Kasumi-1 (cell line): ENCODE measurements at regions not wholly inside any gene's neighbourhood (a gene's known extent, or its start where the extent isn't known, plus 50 kb on each side); places are given as distances from the start of the nearest gene placed in this dataset.
A peak's percentile ranks its signal among the peaks of the same experiment; 100 is the strongest.
"Not testable (repeated sequence)": the region's sequence is repeated elsewhere in the genome, so short reads cannot be mapped to it uniquely, and the experiment has no call there.

Experiments
- DNase-seq, 2 experiments: peaks; one replicate each; lab custom pipeline; 2025; lab: John Stamatoyannopoulos, UW

GRCh38 chr7:9210114-9210513 lies 776.7 kb downstream of the NXPH1 start:
- no peak for DNase-seq

- no peak for DNase-seq
These were observed 783.8 kb downstream of the NXPH1 start for GRCh38 chr7:9217204-9217603.

- DNase-seq, result no peak
These were observed 793.1 kb downstream of the NXPH1 start for GRCh38 chr7:9226500-9226899.

- no peak for DNase-seq
These were observed 798.3 kb downstream of the NXPH1 start for GRCh38 chr7:9231630-9232121.

GRCh38 chr7:9240001-9240400 lies 806.6 kb downstream of the NXPH1 start:
- DNase-seq, result no peak

- no peak for DNase-seq
These were observed 808.4 kb downstream of the NXPH1 start for GRCh38 chr7:9241826-9242225.

- DNase-seq, result no peak
These were observed 809.2 kb downstream of the NXPH1 start for GRCh38 chr7:9242636-9243035.

GRCh38 chr7:9250876-9251275 lies 817.5 kb downstream of the NXPH1 start:
- DNase-seq, result no peak

- DNase-seq, result no peak
These were observed 831.0 kb downstream of the NXPH1 start for GRCh38 chr7:9264395-9264794.

- DNase-seq, result no peak
These were observed 846.7 kb downstream of the NXPH1 start for GRCh38 chr7:9280088-9280487.

- DNase-seq, result no peak
These were observed 849.8 kb downstream of the NXPH1 start for GRCh38 chr7:9283246-9283645.

GRCh38 chr7:9302436-9302835 lies 869.0 kb downstream of the NXPH1 start:
- DNase-seq, result no peak

- no peak for DNase-seq
These were observed 873.7 kb downstream of the NXPH1 start for GRCh38 chr7:9307131-9307530.

GRCh38 chr7:9324513-9324912 lies 891.1 kb downstream of the NXPH1 start:
- DNase-seq, result no peak

- DNase-seq, result no peak
These were observed 894.9 kb downstream of the NXPH1 start for GRCh38 chr7:9328296-9328695.

GRCh38 chr7:9349625-9350024 lies 916.2 kb downstream of the NXPH1 start:
- no peak for DNase-seq

GRCh38 chr7:9391221-9391620 lies 957.8 kb downstream of the NXPH1 start:
- no peak for DNase-seq

GRCh38 chr7:9391984-9392383 lies 958.6 kb downstream of the NXPH1 start:
- no peak for DNase-seq

GRCh38 chr7:9404386-9404785 lies 971.0 kb downstream of the NXPH1 start:
- not testable (repeated sequence) for DNase-seq

GRCh38 chr7:9407816-9408215 lies 974.4 kb downstream of the NXPH1 start:
- no peak for DNase-seq

- no peak for DNase-seq
These were observed 1020.1 kb downstream of the NXPH1 start for GRCh38 chr7:9453521-9453920.

GRCh38 chr7:9488555-9488954 lies 1055.1 kb downstream of the NXPH1 start:
- DNase-seq, result peak; percentile 0 to 7

GRCh38 chr7:9498303-9498702 lies 1064.9 kb downstream of the NXPH1 start:
- peak; percentile 21 to 31 for DNase-seq

GRCh38 chr7:9502269-9502668 lies 1068.9 kb downstream of the NXPH1 start:
- no peak for DNase-seq

GRCh38 chr7:9504678-9505077 lies 1071.3 kb downstream of the NXPH1 start:
- no peak for DNase-seq
